Osteocyte (in vitro differentiated cells): ENCODE measurements at regions not wholly inside any gene's neighbourhood (a gene's known extent, or its start where the extent isn't known, plus 50 kb on each side); places are given as distances from the start of the nearest gene placed in this dataset.

Experiments
- DNase-seq: peaks from one replicate; pipeline ENCODE4 v3.0.0; 2021; ENCODE audit warnings: mixed read lengths; ENCODE audit not compliant: unreplicated experiment; ENCODE audit errors: extremely low spot score
- H3K27ac Mint-ChIP-seq: one replicate; pipeline ENCODE4 v1.8.0; 2021; ENCODE audit warnings: mild to moderate bottlenecking, mixed read lengths; ENCODE audit not compliant: unreplicated experiment
- H3K27me3 Mint-ChIP-seq: one replicate; pipeline ENCODE4 v1.8.0; 2021; ENCODE audit warnings: mixed read lengths; ENCODE audit not compliant: unreplicated experiment
- H3K36me3 Mint-ChIP-seq: one replicate; pipeline ENCODE4 v1.8.0; 2021; ENCODE audit warnings: mixed read lengths; ENCODE audit not compliant: unreplicated experiment
- H3K4me1 Mint-ChIP-seq: one replicate; pipeline ENCODE4 v1.8.0; 2021; ENCODE audit warnings: mixed read lengths; ENCODE audit not compliant: unreplicated experiment
- H3K4me3 Mint-ChIP-seq: one replicate; pipeline ENCODE4 v1.8.0; 2021; ENCODE audit warnings: mild to moderate bottlenecking, moderate library complexity, mixed read lengths; ENCODE audit not compliant: unreplicated experiment
- H3K9me3 Mint-ChIP-seq: one replicate; pipeline ENCODE4 v1.8.0; 2021; ENCODE audit warnings: mixed read lengths; ENCODE audit not compliant: unreplicated experiment
- TF ChIP-seq, protein P1 (sequence below): fragments of 200-600 bp; sonication (generic); IDR thresholded peaks from 2 replicates; pipeline ENCODE4 v1.5.0; 2021; ENCODE audit warnings: antibody characterized with exemption, mild to moderate bottlenecking, moderate library complexity

DNA sequence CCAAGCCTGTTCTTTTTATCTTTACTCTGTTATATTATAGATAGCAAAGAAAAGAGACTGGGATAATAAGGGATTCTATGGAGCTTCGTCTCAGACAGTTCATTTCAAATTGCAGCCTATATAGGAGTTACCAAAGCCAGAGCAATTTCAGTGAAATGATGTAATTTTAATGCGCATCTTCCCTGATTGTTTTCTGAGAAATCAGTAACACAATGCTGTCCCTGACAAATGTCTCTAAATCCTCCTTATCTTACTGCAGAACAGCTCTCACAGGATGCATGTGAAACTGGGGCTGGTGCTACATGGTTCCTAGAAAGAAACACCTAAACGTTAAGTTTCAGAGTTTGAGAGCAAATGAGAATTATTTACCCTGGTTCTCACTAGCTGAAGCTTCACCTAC is 467.9 kb upstream of the ANO3 start:
- Mint-ChIP-seq H3K27ac (no peak overlapping the region), H3K27me3 (peaks cover 10% of the 10 kb centered on the region), H3K36me3 (no peaks in the 10 kb centered on the region), H3K4me3 (no peak overlapping the region), H3K4me1 (no peaks in the 10 kb centered on the region), H3K9me3 (no peaks in the 10 kb centered on the region)
- no peak for DNase-seq
- TF ChIP-seq, protein P1, sequence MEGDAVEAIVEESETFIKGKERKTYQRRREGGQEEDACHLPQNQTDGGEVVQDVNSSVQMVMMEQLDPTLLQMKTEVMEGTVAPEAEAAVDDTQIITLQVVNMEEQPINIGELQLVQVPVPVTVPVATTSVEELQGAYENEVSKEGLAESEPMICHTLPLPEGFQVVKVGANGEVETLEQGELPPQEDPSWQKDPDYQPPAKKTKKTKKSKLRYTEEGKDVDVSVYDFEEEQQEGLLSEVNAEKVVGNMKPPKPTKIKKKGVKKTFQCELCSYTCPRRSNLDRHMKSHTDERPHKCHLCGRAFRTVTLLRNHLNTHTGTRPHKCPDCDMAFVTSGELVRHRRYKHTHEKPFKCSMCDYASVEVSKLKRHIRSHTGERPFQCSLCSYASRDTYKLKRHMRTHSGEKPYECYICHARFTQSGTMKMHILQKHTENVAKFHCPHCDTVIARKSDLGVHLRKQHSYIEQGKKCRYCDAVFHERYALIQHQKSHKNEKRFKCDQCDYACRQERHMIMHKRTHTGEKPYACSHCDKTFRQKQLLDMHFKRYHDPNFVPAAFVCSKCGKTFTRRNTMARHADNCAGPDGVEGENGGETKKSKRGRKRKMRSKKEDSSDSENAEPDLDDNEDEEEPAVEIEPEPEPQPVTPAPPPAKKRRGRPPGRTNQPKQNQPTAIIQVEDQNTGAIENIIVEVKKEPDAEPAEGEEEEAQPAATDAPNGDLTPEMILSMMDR = no peak

DNA sequence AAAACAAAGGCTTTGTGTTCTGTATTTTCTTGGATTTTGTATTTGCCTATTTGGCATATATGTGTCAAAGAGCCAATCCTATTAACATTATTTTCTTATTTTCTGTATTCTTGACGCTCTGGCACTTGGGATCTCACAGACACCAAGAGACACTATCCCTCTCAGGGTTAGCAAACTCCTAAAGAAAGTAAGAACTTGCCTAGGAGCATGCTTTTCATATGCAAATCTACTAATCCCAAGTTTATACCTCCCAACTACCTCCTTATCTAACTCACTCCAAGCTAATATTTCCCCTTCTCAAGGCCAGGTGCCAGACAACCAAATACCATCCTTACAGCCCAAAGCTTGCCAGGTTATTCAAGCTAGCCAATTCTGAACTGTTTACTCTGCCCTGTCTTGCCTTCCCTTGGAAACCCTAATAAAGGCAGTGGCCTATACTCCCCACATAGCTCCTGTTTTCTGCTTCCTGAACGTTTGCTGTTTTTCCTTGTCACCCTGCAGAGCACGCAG is 455.4 kb upstream of the ANO3 start:
- no peaks in the 10 kb centered on the region for H3K27me3 Mint-ChIP-seq
- no peaks in the 10 kb centered on the region for H3K4me1 Mint-ChIP-seq
- TF ChIP-seq, protein P1 = no peak
- no peak for DNase-seq
- H3K4me3 Mint-ChIP-seq = no peak overlapping the region
- H3K36me3 Mint-ChIP-seq = no peaks in the 10 kb centered on the region
- no peak overlapping the region for H3K27ac Mint-ChIP-seq
- H3K9me3 Mint-ChIP-seq = peaks cover 6% of the 10 kb centered on the region

DNA sequence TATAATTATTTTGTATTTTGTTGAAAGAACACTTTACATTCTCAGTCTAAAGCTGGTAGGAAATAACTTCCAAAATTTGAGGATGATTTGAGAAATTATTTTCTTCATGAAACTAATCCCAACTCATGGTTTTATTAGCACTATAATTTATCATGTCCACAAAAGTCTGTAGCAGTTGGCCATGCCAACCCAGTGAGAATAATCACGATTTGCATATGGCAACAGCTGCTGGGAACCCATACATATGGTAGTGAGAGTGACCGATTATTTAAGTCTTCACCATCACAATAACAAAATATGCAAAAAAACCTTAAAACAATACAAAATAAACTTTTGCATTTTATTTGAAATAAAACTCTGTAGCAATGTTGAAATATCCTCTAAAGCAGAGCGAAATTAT is 445.9 kb upstream of the ANO3 start:
- TF ChIP-seq, protein P1 = no peak
- no peaks in the 10 kb centered on the region for H3K36me3 Mint-ChIP-seq
- no peaks in the 10 kb centered on the region for H3K4me1 Mint-ChIP-seq

DNA sequence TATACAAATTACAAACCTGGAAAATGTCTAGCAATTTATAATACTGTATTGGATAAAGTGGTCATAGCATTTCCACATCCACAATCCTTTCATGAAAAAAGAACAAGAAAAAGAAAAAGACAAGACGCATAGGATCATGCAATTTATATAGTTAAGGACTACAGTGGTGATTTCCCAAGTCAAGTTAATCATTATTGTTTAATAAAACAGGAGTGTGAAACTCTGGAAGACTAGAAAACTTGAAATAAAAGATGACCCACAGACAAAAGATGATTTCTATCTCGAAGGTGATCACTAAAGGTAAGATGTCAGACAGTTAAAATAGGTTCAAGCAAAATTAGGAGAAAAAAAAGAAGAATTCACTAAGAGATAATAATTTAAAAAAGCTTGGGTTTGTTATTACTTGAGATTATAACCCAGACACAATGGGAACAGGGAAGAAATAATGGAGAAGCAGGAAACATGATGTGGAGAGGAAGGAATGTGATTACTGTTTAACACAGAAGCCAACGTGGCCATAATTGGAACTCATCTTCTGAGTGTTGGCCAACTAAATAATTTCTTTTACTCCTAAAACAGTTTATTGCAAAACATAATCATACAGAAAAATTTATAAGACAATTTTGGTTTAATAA is 441.2 kb upstream of the ANO3 start:
- no peaks in the 10 kb centered on the region for H3K9me3 Mint-ChIP-seq
- no peaks in the 10 kb centered on the region for H3K36me3 Mint-ChIP-seq
- no peak overlapping the region for H3K27ac Mint-ChIP-seq
- H3K27me3 Mint-ChIP-seq = no peaks in the 10 kb centered on the region
- TF ChIP-seq, protein P1 = no peak
- no peak for DNase-seq
- no peaks in the 10 kb centered on the region for H3K4me1 Mint-ChIP-seq
- no peak overlapping the region for H3K4me3 Mint-ChIP-seq

More for the DNA sequence above, 445.9 kb upstream of the ANO3 start:
- no peaks in the 10 kb centered on the region for H3K27me3 Mint-ChIP-seq
- no peak for DNase-seq
- no peak overlapping the region for H3K27ac Mint-ChIP-seq
- no peaks in the 10 kb centered on the region for H3K9me3 Mint-ChIP-seq
- no peak overlapping the region for H3K4me3 Mint-ChIP-seq

DNA sequence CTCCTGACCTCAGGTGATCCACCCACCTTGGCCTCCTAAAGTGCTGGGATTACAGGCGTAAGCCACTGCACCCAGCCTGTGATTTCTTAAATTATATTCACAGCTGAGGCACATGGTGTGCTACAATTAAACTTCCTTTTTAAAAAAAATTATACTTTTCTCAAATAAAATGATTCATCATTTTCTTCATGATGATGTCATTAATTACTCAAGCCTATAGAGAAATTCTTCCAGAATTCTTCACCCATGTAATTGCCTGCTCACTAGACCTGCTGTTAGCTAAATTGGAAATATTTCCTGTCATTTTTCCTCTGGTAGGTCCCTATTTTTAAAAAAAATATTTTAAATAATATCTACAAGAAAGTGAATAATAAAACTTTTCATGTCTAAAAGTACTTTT is 440.0 kb upstream of the ANO3 start:
- Mint-ChIP-seq H3K9me3 (no peaks in the 10 kb centered on the region), H3K4me3 (no peak overlapping the region), H3K36me3 (no peaks in the 10 kb centered on the region), H3K4me1 (no peaks in the 10 kb centered on the region), H3K27me3 (no peaks in the 10 kb centered on the region), H3K27ac (no peak overlapping the region)
- TF ChIP-seq, protein P1 = no peak
- no peak for DNase-seq
